ENCODE measurements at regions not wholly inside any gene's neighbourhood (a gene's known extent, or its start where the extent isn't known, plus 50 kb on each side); places are given as distances from the start of the nearest gene placed in this dataset.

- no peak for TF ChIP-seq CTCF (IDR thresholded peaks at IDR 0.05)
- no peak for TF ChIP-seq CREB1 (CRISPR knock-in tag; IDR thresholded peaks at IDR 0.05)
- no peak for TF ChIP-seq ATF3 (CRISPR knock-in tag; conservative IDR thresholded peaks at IDR 0.05)
- TF ChIP-seq CREM (CRISPR knock-in tag; IDR thresholded peaks at IDR 0.05): no peak
- no peak for TF ChIP-seq ZBTB21 (CRISPR knock-in tag; IDR thresholded peaks at IDR 0.05; ENCODE audit: borderline replicate concordance)
- TF ChIP-seq PREB (CRISPR knock-in tag; IDR thresholded peaks at IDR 0.05; ENCODE audit: borderline replicate concordance): no peak
- TF ChIP-seq ZBTB43 (CRISPR knock-in tag; IDR thresholded peaks at IDR 0.05): no peak
- no peak for TF ChIP-seq FOXP4 (CRISPR knock-in tag; IDR thresholded peaks at IDR 0.05)
These were observed 53.3 kb upstream of the NFASC start for GRCh38 chr1:204817341-204817740.
